Astrocyte (in vitro differentiated cells and primary cell): ENCODE measurements at regions not wholly inside any gene's neighbourhood (a gene's known extent, or its start where the extent isn't known, plus 50 kb on each side); places are given as distances from the start of the nearest gene placed in this dataset.

ENCODE experiments used
- DNase-seq: peaks from one replicate; pipeline ENCODE4 v3.0.0-alpha.2; 2010; ENCODE audit warnings: low read depth
- FAIRE-seq: peaks from 2 replicates; lab custom pipeline; 2011; peaks lifted over from hg19 to GRCh38; lab: Jason Lieb, UNC
- H2AFZ ChIP-seq: 2 replicates; pipeline ENCODE4 v1.6.0; 2012; ENCODE audit warnings: low read depth, low read length, inconsistent platforms
- H3K27ac ChIP-seq: 2 replicates; pipeline ENCODE4 v1.5.1; 2011; ENCODE audit warnings: low read depth, low read length, inconsistent platforms
- H3K27me3 ChIP-seq: 2 replicates; pipeline ENCODE4 v1.6.0; 2011; ENCODE audit warnings: low read length, inconsistent platforms; ENCODE audit not compliant: insufficient read depth
- H3K36me3 ChIP-seq: 2 replicates; pipeline ENCODE4 v1.5.1; 2011; ENCODE audit warnings: low read length, inconsistent platforms; ENCODE audit not compliant: insufficient read depth
- H3K4me1 ChIP-seq: 2 replicates; pipeline ENCODE4 v1.5.1; 2011; ENCODE audit warnings: low read length, inconsistent platforms; ENCODE audit not compliant: insufficient read depth
- H3K4me2 ChIP-seq: 2 replicates; pipeline ENCODE4 v1.6.0; 2012; ENCODE audit warnings: low read length, inconsistent platforms
- H3K4me3 ChIP-seq: 2 replicates; pipeline ENCODE4 v1.5.1; 2011; ENCODE audit warnings: low read depth, mild to moderate bottlenecking, low read length, inconsistent platforms; ENCODE audit not compliant: insufficient read depth
- H3K79me2 ChIP-seq: 2 replicates; pipeline ENCODE4 v1.6.0; 2012; ENCODE audit warnings: mild to moderate bottlenecking, low read length, inconsistent platforms; ENCODE audit not compliant: insufficient read depth
- H3K9ac ChIP-seq: 2 replicates; pipeline ENCODE4 v1.6.0; 2012; ENCODE audit warnings: mild to moderate bottlenecking, low read length, inconsistent platforms
- H3K9me3 ChIP-seq: 2 replicates; pipeline ENCODE4 v1.5.1; 2012; ENCODE audit warnings: low read depth, mild to moderate bottlenecking, low read length, inconsistent platforms; ENCODE audit not compliant: insufficient read depth
- H4K20me1 ChIP-seq: 2 replicates; pipeline ENCODE4 v1.6.0; 2012; ENCODE audit warnings: low read length, inconsistent platforms; ENCODE audit not compliant: insufficient read depth
- H3K27ac Mint-ChIP-seq: one replicate; pipeline ENCODE4 v1.8.0; 2021; ENCODE audit warnings: mild to moderate bottlenecking, mixed read lengths; ENCODE audit not compliant: unreplicated experiment
- H3K27me3 Mint-ChIP-seq: one replicate; pipeline ENCODE4 v1.8.0; 2021; ENCODE audit warnings: low read depth, mixed read lengths; ENCODE audit not compliant: unreplicated experiment
- H3K36me3 Mint-ChIP-seq: one replicate; pipeline ENCODE4 v1.8.0; 2021; ENCODE audit warnings: low read depth, mixed read lengths; ENCODE audit not compliant: unreplicated experiment
- H3K4me1 Mint-ChIP-seq: one replicate; pipeline ENCODE4 v1.8.0; 2021; ENCODE audit warnings: low read depth, mixed read lengths; ENCODE audit not compliant: unreplicated experiment
- H3K4me3 Mint-ChIP-seq: one replicate; pipeline ENCODE4 v1.8.0; 2021; ENCODE audit warnings: mild to moderate bottlenecking, moderate library complexity, mixed read lengths; ENCODE audit not compliant: unreplicated experiment
- H3K9me3 Mint-ChIP-seq: one replicate; pipeline ENCODE4 v1.8.0; 2021; ENCODE audit warnings: mild to moderate bottlenecking, mixed read lengths; ENCODE audit not compliant: unreplicated experiment
- EZH2 ChIP-seq: IDR thresholded peaks from 2 replicates; pipeline ENCODE4 v1.6.1; 2012; ENCODE audit warnings: mild to moderate bottlenecking, low read length, inconsistent platforms; ENCODE audit not compliant: insufficient read depth
- TF ChIP-seq, protein P1 (sequence below): IDR thresholded peaks from 2 replicates; pipeline ENCODE4 v1.5.1; 2011; ENCODE audit warnings: low read depth, mild to moderate bottlenecking, inconsistent platforms, low read length, moderate library complexity; ENCODE audit not compliant: insufficient read depth

DNA sequence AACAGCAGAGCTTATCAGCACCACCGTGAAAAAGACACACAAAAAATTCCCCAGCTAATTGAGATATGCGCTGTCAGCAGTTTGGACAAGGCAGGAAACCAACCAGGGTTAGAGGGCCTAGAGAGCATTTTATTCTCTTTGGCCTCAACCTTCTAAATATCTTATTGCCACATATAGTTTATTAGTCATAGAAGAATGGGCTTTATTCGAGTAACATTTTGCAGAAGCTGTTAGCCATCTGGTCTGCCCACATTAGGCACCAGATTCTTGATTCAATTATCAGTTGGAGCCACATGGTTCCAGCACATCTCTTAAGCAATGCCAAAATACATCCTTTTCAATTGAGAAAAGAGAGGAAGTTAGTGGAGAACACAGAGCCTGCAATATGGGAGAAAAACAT is 109.9 kb upstream of the CXADR start:
- Histone ChIP-seq H3K4me1 (no peaks in the 10 kb centered on the region), H4K20me1 (no peaks in the 10 kb centered on the region), H3K36me3 (no peaks in the 10 kb centered on the region), H2AFZ (no peak overlapping the region), H3K4me2 (no peak overlapping the region), H3K4me3 (no peak overlapping the region), H3K9me3 (no peaks in the 10 kb centered on the region), H3K27ac (no peak overlapping the region), H3K9ac (no peak overlapping the region), H3K27me3 (no peaks in the 10 kb centered on the region), H3K79me2 (no peaks in the 10 kb centered on the region)
- Mint-ChIP-seq H3K9me3 (peaks cover 8% of the 10 kb centered on the region), H3K36me3 (no peaks in the 10 kb centered on the region), H3K4me3 (no peak overlapping the region), H3K27ac (no peak overlapping the region), H3K27me3 (no peaks in the 10 kb centered on the region), H3K4me1 (no peaks in the 10 kb centered on the region)
- no peak for FAIRE-seq
- TF ChIP-seq, protein P1, sequence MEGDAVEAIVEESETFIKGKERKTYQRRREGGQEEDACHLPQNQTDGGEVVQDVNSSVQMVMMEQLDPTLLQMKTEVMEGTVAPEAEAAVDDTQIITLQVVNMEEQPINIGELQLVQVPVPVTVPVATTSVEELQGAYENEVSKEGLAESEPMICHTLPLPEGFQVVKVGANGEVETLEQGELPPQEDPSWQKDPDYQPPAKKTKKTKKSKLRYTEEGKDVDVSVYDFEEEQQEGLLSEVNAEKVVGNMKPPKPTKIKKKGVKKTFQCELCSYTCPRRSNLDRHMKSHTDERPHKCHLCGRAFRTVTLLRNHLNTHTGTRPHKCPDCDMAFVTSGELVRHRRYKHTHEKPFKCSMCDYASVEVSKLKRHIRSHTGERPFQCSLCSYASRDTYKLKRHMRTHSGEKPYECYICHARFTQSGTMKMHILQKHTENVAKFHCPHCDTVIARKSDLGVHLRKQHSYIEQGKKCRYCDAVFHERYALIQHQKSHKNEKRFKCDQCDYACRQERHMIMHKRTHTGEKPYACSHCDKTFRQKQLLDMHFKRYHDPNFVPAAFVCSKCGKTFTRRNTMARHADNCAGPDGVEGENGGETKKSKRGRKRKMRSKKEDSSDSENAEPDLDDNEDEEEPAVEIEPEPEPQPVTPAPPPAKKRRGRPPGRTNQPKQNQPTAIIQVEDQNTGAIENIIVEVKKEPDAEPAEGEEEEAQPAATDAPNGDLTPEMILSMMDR, result no peak
- peak; percentile 62 for DNase-seq

DNA sequence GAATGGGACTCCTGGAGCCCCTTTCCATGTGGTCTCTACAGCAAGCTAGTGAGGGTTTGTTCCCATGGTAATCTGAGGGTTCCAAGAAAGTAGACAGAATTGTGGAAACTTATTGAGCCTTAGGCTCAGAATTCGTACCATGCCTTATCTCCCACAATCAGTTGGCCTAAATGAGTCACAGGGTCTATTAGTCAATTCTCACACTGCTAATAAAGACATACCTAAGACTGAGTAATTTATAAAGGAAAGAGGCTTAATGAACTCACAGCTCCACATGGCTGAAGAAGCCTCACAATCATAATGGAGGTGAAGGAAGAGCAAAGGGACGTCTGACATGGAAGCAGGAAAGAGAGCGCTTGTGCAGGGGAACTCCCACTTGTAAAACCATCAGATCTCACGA is 106.6 kb upstream of the CXADR start:
- no peak overlapping the region for H3K9ac ChIP-seq
- H3K9me3 ChIP-seq, result no peaks in the 10 kb centered on the region
- H3K36me3 Mint-ChIP-seq, result no peaks in the 10 kb centered on the region
- DNase-seq, result peak; percentile 14
- no peak overlapping the region for H3K4me3 ChIP-seq
- peaks cover 8% of the 10 kb centered on the region for H3K9me3 Mint-ChIP-seq
- no peaks in the 10 kb centered on the region for H3K4me1 Mint-ChIP-seq
- no peak for TF ChIP-seq EZH2
- TF ChIP-seq, protein P1, result no peak
- no peaks in the 10 kb centered on the region for H3K4me1 ChIP-seq
- no peak overlapping the region for H3K27ac Mint-ChIP-seq
- H3K27me3 ChIP-seq, result no peaks in the 10 kb centered on the region
- no peak overlapping the region for H2AFZ ChIP-seq
- H3K79me2 ChIP-seq, result no peaks in the 10 kb centered on the region
- no peak for FAIRE-seq
- H3K4me2 ChIP-seq, result no peak overlapping the region
- no peaks in the 10 kb centered on the region for H3K27me3 Mint-ChIP-seq
- H3K27ac ChIP-seq, result no peak overlapping the region
- no peaks in the 10 kb centered on the region for H3K36me3 ChIP-seq
- H4K20me1 ChIP-seq, result no peaks in the 10 kb centered on the region
- H3K4me3 Mint-ChIP-seq, result no peak overlapping the region

DNA sequence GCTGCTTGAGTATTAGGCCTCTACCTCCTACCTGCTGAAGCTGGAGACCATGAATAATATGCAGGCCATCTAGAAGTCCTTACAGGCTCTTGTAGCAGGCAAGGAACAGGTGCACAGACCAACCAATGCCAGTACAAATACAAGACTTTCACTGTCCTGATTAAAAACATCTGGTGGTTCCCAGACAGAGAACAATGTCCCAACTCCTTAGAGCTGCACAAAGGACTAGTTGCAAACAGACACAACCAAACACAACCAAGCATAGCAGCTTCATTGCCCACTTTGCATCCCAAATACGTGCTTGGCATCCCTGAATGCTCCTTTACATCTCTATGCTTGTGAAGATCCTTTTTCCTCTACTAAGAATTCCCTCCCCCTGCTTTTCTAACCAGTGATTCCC is 98.1 kb upstream of the CXADR start:
- no peak for TF ChIP-seq EZH2
- TF ChIP-seq, protein P1, result no peak
- H3K4me3 Mint-ChIP-seq, result no peak overlapping the region
- no peaks in the 10 kb centered on the region for H3K9me3 Mint-ChIP-seq
- Histone ChIP-seq H3K36me3 (no peaks in the 10 kb centered on the region), H3K27ac (no peak overlapping the region), H4K20me1 (no peaks in the 10 kb centered on the region), H3K79me2 (no peaks in the 10 kb centered on the region), H3K9ac (no peak overlapping the region), H3K4me1 (no peaks in the 10 kb centered on the region), H3K4me3 (no peak overlapping the region), H2AFZ (no peak overlapping the region), H3K9me3 (no peaks in the 10 kb centered on the region), H3K27me3 (peaks cover 2% of the 10 kb centered on the region), H3K4me2 (no peak overlapping the region)
- peaks cover 3% of the 10 kb centered on the region for H3K27me3 Mint-ChIP-seq
- DNase-seq, result no peak
- FAIRE-seq, result no peak
- no peak overlapping the region for H3K27ac Mint-ChIP-seq
- H3K36me3 Mint-ChIP-seq, result no peaks in the 10 kb centered on the region
- peaks cover 6% of the 10 kb centered on the region for H3K4me1 Mint-ChIP-seq
